GM18870 (cell line): ENCODE measurements at regions not wholly inside any gene's neighbourhood (a gene's known extent, or its start where the extent isn't known, plus 50 kb on each side); places are given as distances from the start of the nearest gene placed in this dataset.

Experiments
- ATAC-seq: cut with Tn5 transposase; IDR thresholded peaks from one replicate; pipeline ENCODE4 v1.9.1; 2021; ENCODE audit warnings: moderate library complexity; ENCODE audit not compliant: unreplicated experiment

GRCh38 chr3:72193771-72194430 lies 409.0 kb upstream of the PROK2 start:
- ATAC-seq = no peak

- no peak for ATAC-seq
These were observed 407.6 kb upstream of the PROK2 start for GRCh38 chr3:72192572-72192971.

GRCh38 chr3:72191209-72191960 lies 406.4 kb upstream of the PROK2 start:
- no peak for ATAC-seq

- ATAC-seq = no peak
These were observed 405.1 kb upstream of the PROK2 start for GRCh38 chr3:72190050-72190449.

GRCh38 chr3:72189339-72189738 lies 404.4 kb upstream of the PROK2 start:
- no peak for ATAC-seq

- no peak for ATAC-seq
These were observed 403.6 kb upstream of the PROK2 start for GRCh38 chr3:72188536-72188935.

GRCh38 chr3:72187131-72187530 lies 402.2 kb upstream of the PROK2 start:
- no peak for ATAC-seq

GRCh38 chr3:72186400-72186855 lies 401.5 kb upstream of the PROK2 start:
- no peak for ATAC-seq

- no peak for ATAC-seq
These were observed 400.8 kb upstream of the PROK2 start for GRCh38 chr3:72185549-72186399.

- no peak for ATAC-seq
These were observed 398.5 kb upstream of the PROK2 start for GRCh38 chr3:72183489-72183888.

GRCh38 chr3:72182206-72182605 lies 397.3 kb upstream of the PROK2 start:
- ATAC-seq = no peak

- ATAC-seq = no peak
These were observed 396.3 kb upstream of the PROK2 start for GRCh38 chr3:72181251-72181650.

GRCh38 chr3:72180405-72180804 lies 395.5 kb upstream of the PROK2 start:
- ATAC-seq = no peak

GRCh38 chr3:72179107-72179464 lies 394.1 kb upstream of the PROK2 start:
- no peak for ATAC-seq

- ATAC-seq = no peak
These were observed 393.6 kb upstream of the PROK2 start for GRCh38 chr3:72178463-72179106.

- ATAC-seq = peak; percentile 29
These were observed 392.4 kb upstream of the PROK2 start for GRCh38 chr3:72177075-72178050.

- peak; percentile 91 for ATAC-seq
These were observed 391.6 kb upstream of the PROK2 start for GRCh38 chr3:72176537-72177041.

GRCh38 chr3:72175296-72175858 lies 390.4 kb upstream of the PROK2 start:
- no peak for ATAC-seq

- no peak for ATAC-seq
These were observed 389.9 kb upstream of the PROK2 start for GRCh38 chr3:72174890-72175289.
